Uterus (tissue), 3 donors: ENCODE measurements at regions not wholly inside any gene's neighbourhood (a gene's known extent, or its start where the extent isn't known, plus 50 kb on each side); places are given as distances from the start of the nearest gene placed in this dataset.

Experiments
- DNase-seq, 2 donors: peaks; one replicate each; pipeline ENCODE4 v3.0.0-alpha.2; 2019 to 2020
- H3K27ac ChIP-seq, 2 donors: fragments of 200-600 bp; sonication (generic); 1 replicate in 1 of 2; 2 replicates in 1 of 2; pipeline ENCODE4 v1.5.1; 2016 to 2018
- H3K27me3 ChIP-seq, 2 donors: fragments of 200-600 bp; sonication (generic); one replicate each; pipeline ENCODE4 v1.5.1; 2018 to 2019; ENCODE audit warnings: control low read depth in 1 of 2
- H3K36me3 ChIP-seq, 2 donors: fragments of 200-600 bp; sonication (generic); one replicate each; pipeline ENCODE4 v1.5.1; 2019; ENCODE audit warnings: control low read depth in 1 of 2
- H3K4me1 ChIP-seq, 2 donors: fragments of 200-600 bp; sonication (generic); one replicate each; pipeline ENCODE4 v1.5.1; 2018 to 2019; ENCODE audit warnings: control low read depth in 1 of 2
- H3K4me3 ChIP-seq, 2 donors: fragments of 200-600 bp; sonication (generic); 1 replicate in 1 of 2; 2 replicates in 1 of 2; pipeline ENCODE4 v1.5.1; 2018 to 2019; ENCODE audit warnings: mild to moderate bottlenecking in 1 of 2
- H3K9me3 ChIP-seq, 2 donors: fragments of 200-600 bp; sonication (generic); one replicate each; pipeline ENCODE4 v1.5.1; 2019; ENCODE audit warnings: control low read depth in 1 of 2
- POLR2A ChIP-seq, 2 donors: fragments of 450-650 bp; IDR thresholded peaks; one replicate each; pipeline ENCODE4 v1.6.1; 2016; ENCODE audit warnings: antibody characterized with exemption in 2 of 2, mild to moderate bottlenecking in 1 of 2, moderate library complexity in 1 of 2
- intact Hi-C: fragments of 100-400 bp; cut with DNase I; formaldehyde crosslinking; loops from one replicate; pipeline ENCODE4 v1.15.1; 2023; ENCODE audit warnings: low total_unique reads
- TF ChIP-seq, protein P1 (sequence below), 4 experiments: fragments of 200-600 bp in 2 of 4; fragments of 450-650 bp in 2 of 4; sonication (generic) in 2 of 4; IDR thresholded peaks; one replicate each; pipeline ENCODE4 v1.5.1; 2016 to 2019; ENCODE audit warnings: antibody characterized with exemption in 4 of 4, mild to moderate bottlenecking in 2 of 4, moderate library complexity in 1 of 4
- donor health status: DM: yes; HTN: yes; CAD: no.

DNA sequence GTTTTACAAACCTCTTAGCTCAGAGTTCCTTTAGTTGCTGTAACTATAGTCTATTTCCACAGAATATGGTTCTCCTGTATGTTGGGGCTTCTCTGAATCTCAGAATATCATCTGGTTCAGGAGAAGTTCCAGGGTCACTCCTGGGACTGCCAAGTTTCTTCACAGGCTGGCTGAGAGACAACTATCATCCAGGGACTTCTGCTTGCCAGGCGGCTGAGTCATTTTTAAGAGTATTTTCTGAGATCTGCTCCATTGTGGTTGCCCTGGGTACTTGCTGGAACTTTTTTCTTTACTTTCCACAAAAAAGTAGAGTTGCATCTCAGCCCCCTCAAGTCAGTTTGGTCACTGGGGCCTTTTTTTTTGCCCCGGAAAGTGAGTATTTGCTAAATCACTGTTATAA lies 566.5 kb downstream of the LRRC70 start:
- H3K4me3 ChIP-seq, result no peak overlapping the region
- no peak overlapping the region for H3K27ac ChIP-seq
- DNase-seq, result no peak
- H3K9me3 ChIP-seq, result no peaks in the 10 kb centered on the region
- no peaks in the 10 kb centered on the region for H3K4me1 ChIP-seq
- no peaks in the 10 kb centered on the region for H3K36me3 ChIP-seq
- H3K27me3 ChIP-seq, result no peaks in the 10 kb centered on the region
- no peak for TF ChIP-seq POLR2A (IDR thresholded peaks at IDR 0.05)
- TF ChIP-seq, protein P1, sequence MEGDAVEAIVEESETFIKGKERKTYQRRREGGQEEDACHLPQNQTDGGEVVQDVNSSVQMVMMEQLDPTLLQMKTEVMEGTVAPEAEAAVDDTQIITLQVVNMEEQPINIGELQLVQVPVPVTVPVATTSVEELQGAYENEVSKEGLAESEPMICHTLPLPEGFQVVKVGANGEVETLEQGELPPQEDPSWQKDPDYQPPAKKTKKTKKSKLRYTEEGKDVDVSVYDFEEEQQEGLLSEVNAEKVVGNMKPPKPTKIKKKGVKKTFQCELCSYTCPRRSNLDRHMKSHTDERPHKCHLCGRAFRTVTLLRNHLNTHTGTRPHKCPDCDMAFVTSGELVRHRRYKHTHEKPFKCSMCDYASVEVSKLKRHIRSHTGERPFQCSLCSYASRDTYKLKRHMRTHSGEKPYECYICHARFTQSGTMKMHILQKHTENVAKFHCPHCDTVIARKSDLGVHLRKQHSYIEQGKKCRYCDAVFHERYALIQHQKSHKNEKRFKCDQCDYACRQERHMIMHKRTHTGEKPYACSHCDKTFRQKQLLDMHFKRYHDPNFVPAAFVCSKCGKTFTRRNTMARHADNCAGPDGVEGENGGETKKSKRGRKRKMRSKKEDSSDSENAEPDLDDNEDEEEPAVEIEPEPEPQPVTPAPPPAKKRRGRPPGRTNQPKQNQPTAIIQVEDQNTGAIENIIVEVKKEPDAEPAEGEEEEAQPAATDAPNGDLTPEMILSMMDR (IDR thresholded peaks at IDR 0.05), result no peak
- intact Hi-C loops, result no loop called here

DNA sequence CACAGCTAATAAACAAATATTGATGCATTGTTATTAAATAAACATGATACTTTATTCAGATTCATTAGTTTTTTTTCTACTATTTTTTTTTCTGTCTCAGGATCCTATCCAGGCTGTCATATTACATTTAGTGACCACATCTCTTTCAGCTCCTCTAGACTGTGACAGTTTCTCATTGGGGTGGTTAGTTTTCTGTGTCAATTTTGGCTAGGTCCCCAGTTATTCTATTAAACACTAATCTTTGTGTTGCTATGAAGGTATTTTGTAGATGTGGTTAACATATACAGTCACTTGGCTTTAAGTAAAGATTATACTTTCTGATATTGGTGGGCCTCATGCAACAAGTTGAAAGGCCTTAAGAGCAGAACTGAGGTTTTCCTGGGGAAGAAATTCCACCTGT lies 563.0 kb downstream of the LRRC70 start:
- no peak for DNase-seq
- H3K27me3 ChIP-seq, result no peaks in the 10 kb centered on the region
- H3K36me3 ChIP-seq, result no peaks in the 10 kb centered on the region
- intact Hi-C loops, result no loop called here
- H3K4me3 ChIP-seq, result no peak overlapping the region
- no peaks in the 10 kb centered on the region for H3K4me1 ChIP-seq
- H3K9me3 ChIP-seq, result no peaks in the 10 kb centered on the region
- H3K27ac ChIP-seq, result no peak overlapping the region
- TF ChIP-seq POLR2A (IDR thresholded peaks at IDR 0.05), result no peak
- TF ChIP-seq, protein P1 (IDR thresholded peaks at IDR 0.05), result no peak

DNA sequence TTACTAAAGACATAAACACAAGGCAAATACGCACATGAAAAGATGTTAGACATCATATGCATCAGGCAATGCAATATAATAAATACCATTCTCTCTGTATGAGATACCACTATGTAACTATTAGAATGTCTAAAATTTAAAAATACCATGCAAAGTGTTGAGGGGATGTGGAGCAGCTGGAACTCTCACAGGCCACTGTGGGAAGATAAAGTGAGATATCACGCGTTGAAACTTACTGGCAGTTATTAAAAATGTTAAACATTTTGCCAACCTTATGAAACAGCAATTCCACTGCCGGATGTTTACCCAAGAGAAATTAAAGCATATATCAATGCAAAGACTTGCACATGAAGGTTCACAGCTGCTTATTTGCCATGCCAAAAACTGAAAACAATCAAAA lies 556.7 kb downstream of the LRRC70 start:
- no peaks in the 10 kb centered on the region for H3K9me3 ChIP-seq
- intact Hi-C loops, result no loop called here
- no peak overlapping the region for H3K4me3 ChIP-seq
- DNase-seq, result no peak
- TF ChIP-seq POLR2A (IDR thresholded peaks at IDR 0.05), result no peak
- TF ChIP-seq, protein P1 (IDR thresholded peaks at IDR 0.05), result no peak
- no peaks in the 10 kb centered on the region for H3K27me3 ChIP-seq
- H3K4me1 ChIP-seq, result no peaks in the 10 kb centered on the region
- no peak overlapping the region for H3K27ac ChIP-seq
- no peaks in the 10 kb centered on the region for H3K36me3 ChIP-seq

DNA sequence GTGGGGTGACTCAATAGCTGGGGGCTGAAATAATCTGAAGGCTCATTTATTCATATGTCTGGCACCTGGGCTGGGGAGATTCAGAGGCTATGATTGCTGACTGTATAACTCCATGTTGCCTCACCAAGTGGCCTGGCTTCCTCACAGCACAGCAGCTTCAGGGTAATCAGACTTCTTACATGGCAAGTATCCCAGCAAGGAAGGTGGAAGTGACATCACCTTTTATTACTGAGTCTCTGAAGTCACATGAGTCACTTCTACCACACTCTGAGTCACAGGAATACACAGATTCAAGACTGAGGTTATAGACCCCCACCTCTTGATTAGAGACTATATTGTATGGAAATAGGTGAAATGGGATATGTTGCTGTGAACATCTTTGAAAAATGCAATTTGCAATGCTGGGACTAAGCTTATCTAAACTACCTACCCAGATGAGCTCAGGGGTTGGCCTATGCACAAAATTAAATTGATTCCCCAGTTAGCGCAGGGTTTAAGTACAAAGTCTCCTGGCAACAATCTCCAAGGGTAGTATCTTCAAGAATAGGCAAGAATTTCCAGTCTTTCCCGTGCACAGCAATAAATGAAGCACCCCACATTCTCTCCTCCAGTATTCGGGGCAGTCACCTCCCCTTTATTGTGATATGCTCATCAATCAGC lies 553.1 kb downstream of the LRRC70 start:
- Histone ChIP-seq H3K9me3 (no peaks in the 10 kb centered on the region), H3K4me3 (no peak overlapping the region), H3K36me3 (no peaks in the 10 kb centered on the region), H3K4me1 (no peaks in the 10 kb centered on the region), H3K27ac (no peak overlapping the region), H3K27me3 (no peaks in the 10 kb centered on the region)
- intact Hi-C loops, result no loop called here
- no peak for DNase-seq
- TF ChIP-seq POLR2A (IDR thresholded peaks at IDR 0.05), result no peak
- TF ChIP-seq, protein P1 (IDR thresholded peaks at IDR 0.05), result no peak

DNA sequence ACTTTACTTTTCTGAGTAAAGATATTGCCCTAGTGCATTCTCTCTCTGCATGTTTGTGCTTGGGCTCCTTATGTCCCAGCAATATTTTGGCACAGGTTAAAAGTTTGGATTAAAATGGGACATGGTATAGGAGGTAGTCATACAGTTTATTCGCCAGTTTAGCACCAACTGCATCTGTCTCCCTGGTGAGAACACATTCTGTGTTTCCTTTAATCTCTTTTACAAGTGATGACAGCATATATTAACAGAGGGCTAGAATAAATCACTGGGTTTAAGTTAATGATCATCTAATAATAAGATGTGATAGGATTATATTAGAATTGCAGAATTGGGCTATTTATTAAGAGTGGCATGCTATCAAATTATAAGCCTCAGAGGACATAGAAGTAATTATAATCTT lies 550.1 kb downstream of the LRRC70 start:
- Histone ChIP-seq H3K27me3 (no peaks in the 10 kb centered on the region), H3K36me3 (no peaks in the 10 kb centered on the region), H3K9me3 (peaks cover 0 to 3% of the 10 kb centered on the region in 2 donors), H3K27ac (no peak overlapping the region), H3K4me3 (no peak overlapping the region), H3K4me1 (no peaks in the 10 kb centered on the region)
- intact Hi-C loops, result no loop called here
- TF ChIP-seq, protein P1 (IDR thresholded peaks at IDR 0.05), result no peak
- no peak for TF ChIP-seq POLR2A (IDR thresholded peaks at IDR 0.05)
- DNase-seq, result no peak
